Activated CD4-positive, alpha-beta memory T cell treated with anti-CD3 and anti-CD28 coated beads, Interleukin-2, amount 10 ng/mL, durations not matched to agents 7 days and 5 days (primary cell): ENCODE measurements at regions not wholly inside any gene's neighbourhood (a gene's known extent, or its start where the extent isn't known, plus 50 kb on each side); places are given as distances from the start of the nearest gene placed in this dataset.
"Not testable (repeated sequence)": the region's sequence is repeated elsewhere in the genome, so short reads cannot be mapped to it uniquely, and the experiment has no call there.

Experiments used
- CTCF ChIA-PET: fragments of 350-600 bp; sonication (Branson Sonifier 250); formaldehyde crosslinking; loops from one replicate; lab custom pipeline; 2021; ENCODE audit warnings: antibody characterized with exemption, inconsistent platforms; lab: Charles Lee
- POLR2A ChIA-PET: fragments of 350-600 bp; sonication (Branson Sonifier 250); formaldehyde crosslinking; loops from one replicate; lab custom pipeline; 2021; ENCODE audit warnings: antibody characterized with exemption; lab: Charles Lee
- DNase-seq: peaks from one replicate; pipeline ENCODE4 v3.0.0-alpha.2; 2020
- H3K27ac Mint-ChIP-seq: one replicate; pipeline ENCODE4 v1.8.0; 2021; ENCODE audit warnings: mild to moderate bottlenecking, mixed read lengths
- H3K27me3 Mint-ChIP-seq: one replicate; pipeline ENCODE4 v1.8.0; 2021; ENCODE audit warnings: mixed read lengths
- H3K36me3 Mint-ChIP-seq: one replicate; pipeline ENCODE4 v1.8.0; 2021; ENCODE audit warnings: low read depth, mixed read lengths
- H3K4me1 Mint-ChIP-seq: one replicate; pipeline ENCODE4 v1.8.0; 2021; ENCODE audit warnings: mixed read lengths
- H3K4me3 Mint-ChIP-seq: one replicate; pipeline ENCODE4 v1.8.0; 2021; ENCODE audit warnings: mild to moderate bottlenecking, mixed read lengths
- H3K9me3 Mint-ChIP-seq: one replicate; pipeline ENCODE4 v1.8.0; 2021; ENCODE audit warnings: mixed read lengths

DNA sequence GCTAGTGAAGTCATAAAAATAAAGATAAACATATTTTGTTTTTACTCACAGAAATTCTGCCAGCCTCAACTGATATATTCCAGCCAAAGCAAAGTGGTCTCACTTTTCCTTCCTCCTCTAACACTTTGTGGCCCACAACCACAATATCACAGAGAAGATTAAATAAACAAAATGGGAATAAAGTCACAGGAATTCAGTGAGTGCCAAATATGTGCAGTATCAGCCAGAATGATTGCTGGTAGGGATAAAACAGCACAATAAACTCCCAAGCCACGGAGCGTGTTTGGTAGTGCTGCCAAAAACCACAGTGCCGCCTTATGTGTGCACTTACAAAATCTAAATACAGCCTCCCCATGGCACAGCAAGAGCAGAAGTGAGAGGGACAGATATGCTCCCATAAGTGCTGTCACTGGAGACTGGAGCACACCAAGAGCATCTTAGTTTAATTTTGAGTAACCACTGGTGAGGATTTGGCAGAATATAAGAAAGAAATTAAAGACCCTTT is 155.8 kb downstream of the POM121L12 start:
- peaks cover 15% of the 10 kb centered on the region for H3K9me3 Mint-ChIP-seq
- H3K4me3 Mint-ChIP-seq: no peak overlapping the region
- H3K27me3 Mint-ChIP-seq: no peaks in the 10 kb centered on the region
- ChIA-PET POLR2A (no interaction called here), CTCF (no interaction called here)
- DNase-seq: no peak
- no peak overlapping the region for H3K27ac Mint-ChIP-seq
- no peaks in the 10 kb centered on the region for H3K36me3 Mint-ChIP-seq
- no peaks in the 10 kb centered on the region for H3K4me1 Mint-ChIP-seq

DNA sequence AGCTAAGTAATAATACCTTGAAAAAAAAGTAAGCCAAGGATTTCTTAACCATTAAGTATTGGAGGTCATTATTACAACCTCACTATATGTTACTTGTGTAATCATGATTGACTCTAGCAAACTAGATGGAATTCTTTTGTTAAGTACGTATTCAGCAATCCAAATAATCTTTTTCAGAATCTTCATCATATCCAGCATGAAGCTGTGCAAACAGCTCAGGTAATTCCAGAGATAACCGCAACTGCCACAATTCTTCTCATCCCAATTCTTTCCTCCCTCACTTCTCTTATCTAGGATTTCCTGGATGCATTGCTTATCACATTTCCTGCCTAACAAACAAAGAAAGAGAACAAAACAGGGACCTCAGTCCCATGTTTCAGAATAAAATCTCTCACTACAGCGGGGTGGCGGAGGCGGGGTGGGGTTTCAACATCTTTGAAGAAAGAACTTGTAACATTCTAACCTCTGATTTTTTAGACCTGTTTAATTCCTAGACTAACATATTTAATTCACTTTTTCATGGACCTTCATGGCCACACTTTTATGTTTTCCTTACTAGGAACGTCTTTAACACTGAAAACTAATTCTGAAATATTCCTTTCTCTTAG is 156.5 kb downstream of the POM121L12 start:
- Mint-ChIP-seq H3K4me3 (no peak overlapping the region), H3K9me3 (peaks cover 15% of the 10 kb centered on the region), H3K27me3 (no peaks in the 10 kb centered on the region), H3K4me1 (no peaks in the 10 kb centered on the region), H3K36me3 (no peaks in the 10 kb centered on the region), H3K27ac (no peak overlapping the region)
- CTCF ChIA-PET: no interaction called here
- no peak for DNase-seq
- POLR2A ChIA-PET: no interaction called here

DNA sequence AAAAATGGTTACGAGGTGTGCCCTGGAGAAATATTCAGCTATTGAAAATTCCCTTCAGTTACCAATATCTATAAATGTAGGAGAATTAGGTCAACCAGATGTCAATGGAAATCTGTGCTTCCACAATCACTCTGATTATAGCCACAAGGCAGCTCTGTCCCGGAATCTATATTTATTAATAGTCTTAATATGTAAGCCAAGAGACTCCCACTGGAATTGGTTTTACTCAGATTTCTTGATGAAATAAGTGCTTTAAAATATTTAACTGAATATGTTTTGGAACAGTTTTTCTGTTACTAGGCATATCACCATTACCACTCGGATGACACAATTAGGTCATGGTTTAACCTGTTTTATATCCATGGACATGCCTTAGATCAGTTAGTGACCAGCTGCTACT is 169.6 kb downstream of the POM121L12 start:
- Mint-ChIP-seq H3K4me3 (no peak overlapping the region), H3K36me3 (no peaks in the 10 kb centered on the region), H3K27ac (no peak overlapping the region), H3K27me3 (no peaks in the 10 kb centered on the region), H3K4me1 (no peaks in the 10 kb centered on the region), H3K9me3 (peaks cover 15% of the 10 kb centered on the region)
- CTCF ChIA-PET: no interaction called here
- DNase-seq: no peak
- POLR2A ChIA-PET: no interaction called here

DNA sequence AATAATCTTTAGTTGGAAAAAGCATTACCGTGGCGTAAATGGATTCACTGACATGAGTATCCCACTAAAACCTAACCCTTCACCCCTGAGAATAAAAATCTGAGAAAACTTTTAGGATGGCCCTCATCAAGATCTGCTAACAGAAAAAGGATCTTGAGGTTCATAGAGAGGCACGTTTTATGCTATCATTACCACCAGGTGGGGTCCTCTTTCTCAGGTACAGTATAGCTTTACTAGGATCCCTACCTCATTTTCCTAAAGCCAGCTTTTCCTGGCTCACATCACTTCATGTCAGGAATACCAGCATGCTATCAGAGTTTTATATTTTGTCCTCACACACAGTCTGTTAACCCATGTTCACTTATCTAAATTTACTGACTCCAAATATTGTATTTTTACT is 173.7 kb downstream of the POM121L12 start:
- POLR2A ChIA-PET: no interaction called here
- H3K36me3 Mint-ChIP-seq: no peaks in the 10 kb centered on the region
- no peaks in the 10 kb centered on the region for H3K4me1 Mint-ChIP-seq
- H3K4me3 Mint-ChIP-seq: no peak overlapping the region
- H3K9me3 Mint-ChIP-seq: peaks cover 24% of the 10 kb centered on the region
- no peaks in the 10 kb centered on the region for H3K27me3 Mint-ChIP-seq
- no peak for DNase-seq
- no peak overlapping the region for H3K27ac Mint-ChIP-seq
- CTCF ChIA-PET: no interaction called here

DNA sequence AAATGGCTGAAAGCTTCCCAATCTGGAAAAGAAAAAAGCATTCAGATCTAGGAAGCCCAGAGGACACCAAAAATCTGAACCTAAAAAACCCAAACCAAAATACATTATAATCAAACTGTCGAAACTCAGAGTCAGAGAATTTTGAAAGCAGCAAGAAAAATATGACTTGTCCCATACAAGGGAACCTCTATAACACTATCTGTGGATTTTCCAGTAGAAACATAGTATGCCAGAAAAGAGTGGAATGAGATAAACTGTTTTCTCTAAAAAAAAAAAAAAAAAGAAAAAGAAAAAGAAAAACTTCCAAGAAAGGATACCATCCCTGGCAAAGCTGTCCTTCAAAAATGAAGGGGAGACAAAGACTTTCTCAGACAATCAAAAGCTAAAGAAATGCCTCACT is 179.0 kb downstream of the POM121L12 start:
- no peaks in the 10 kb centered on the region for H3K36me3 Mint-ChIP-seq
- CTCF ChIA-PET: no interaction called here
- peaks cover 30% of the 10 kb centered on the region for H3K9me3 Mint-ChIP-seq
- DNase-seq: no peak
- POLR2A ChIA-PET: no interaction called here
- H3K27ac Mint-ChIP-seq: no peak overlapping the region
- H3K4me3 Mint-ChIP-seq: no peak overlapping the region
- H3K27me3 Mint-ChIP-seq: no peaks in the 10 kb centered on the region
- no peaks in the 10 kb centered on the region for H3K4me1 Mint-ChIP-seq

DNA sequence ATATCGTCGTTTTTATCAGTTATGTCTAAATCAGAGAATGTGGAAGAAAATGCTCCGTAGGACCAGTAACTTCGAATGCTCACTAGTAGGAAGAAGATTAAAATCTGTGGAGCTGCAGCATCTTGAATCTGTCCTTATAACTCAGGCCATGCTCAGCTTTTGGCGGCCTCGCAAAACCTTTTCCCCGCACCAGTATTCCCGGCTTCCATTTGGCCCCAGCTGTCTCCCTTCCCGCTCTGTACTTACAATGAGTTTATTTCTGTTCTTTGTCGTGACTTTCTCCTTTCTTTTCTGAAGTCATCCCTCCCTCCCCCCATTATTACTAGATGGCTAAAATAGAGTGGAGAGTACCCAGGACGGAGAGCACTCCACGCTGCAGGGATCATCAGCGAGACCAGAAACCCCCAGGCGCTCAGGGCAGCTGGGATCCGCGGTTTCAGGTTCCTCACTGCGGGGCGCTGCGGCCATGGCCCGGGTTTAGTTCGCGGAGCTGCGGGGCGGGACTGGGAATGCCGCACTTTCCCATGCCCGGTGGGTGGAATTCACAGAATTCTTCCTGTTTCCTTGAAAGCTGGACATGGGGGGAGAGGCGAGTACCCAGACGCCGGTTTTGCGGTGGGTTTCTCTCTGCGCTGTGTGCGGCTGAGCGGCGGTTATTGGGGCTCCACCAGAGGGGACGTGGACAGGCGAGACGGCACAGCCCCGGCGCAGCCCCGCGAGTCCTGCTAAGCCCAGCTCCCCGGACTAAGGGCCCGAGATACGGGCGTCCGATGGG is 183.5 kb downstream of the POM121L12 start:
- Mint-ChIP-seq H3K4me1 (no peaks in the 10 kb centered on the region), H3K27ac (no peak overlapping the region), H3K4me3 (no peak overlapping the region), H3K9me3 (peaks cover 26% of the 10 kb centered on the region), H3K36me3 (no peaks in the 10 kb centered on the region), H3K27me3 (no peaks in the 10 kb centered on the region)
- ChIA-PET CTCF (no interaction called here), POLR2A (no interaction called here)
- DNase-seq: no peak

DNA sequence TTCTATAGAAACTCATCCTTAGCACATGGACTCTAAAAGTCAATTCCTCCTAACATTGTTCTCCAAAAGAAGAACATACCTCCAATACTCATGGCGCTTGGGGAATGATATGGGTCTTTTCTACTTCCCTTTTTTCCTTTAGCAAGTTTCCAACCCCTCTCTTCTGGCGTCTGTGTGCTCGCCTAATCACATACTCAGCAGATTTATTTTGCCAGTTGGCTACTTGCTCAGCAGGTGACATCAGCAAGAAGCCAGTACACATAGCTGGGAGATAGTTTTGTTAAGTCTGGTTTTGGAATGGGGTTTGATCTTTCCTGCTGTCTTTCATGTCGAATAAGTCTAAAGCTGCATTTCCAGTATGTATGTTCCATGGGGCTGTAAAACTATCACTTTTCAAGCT is 193.8 kb downstream of the POM121L12 start:
- POLR2A ChIA-PET: no interaction called here
- Mint-ChIP-seq H3K27me3 (no peaks in the 10 kb centered on the region), H3K27ac (no peak overlapping the region), H3K9me3 (peaks cover 6% of the 10 kb centered on the region), H3K4me3 (no peak overlapping the region), H3K36me3 (no peaks in the 10 kb centered on the region), H3K4me1 (no peaks in the 10 kb centered on the region)
- no peak for DNase-seq
- CTCF ChIA-PET: no interaction called here

DNA sequence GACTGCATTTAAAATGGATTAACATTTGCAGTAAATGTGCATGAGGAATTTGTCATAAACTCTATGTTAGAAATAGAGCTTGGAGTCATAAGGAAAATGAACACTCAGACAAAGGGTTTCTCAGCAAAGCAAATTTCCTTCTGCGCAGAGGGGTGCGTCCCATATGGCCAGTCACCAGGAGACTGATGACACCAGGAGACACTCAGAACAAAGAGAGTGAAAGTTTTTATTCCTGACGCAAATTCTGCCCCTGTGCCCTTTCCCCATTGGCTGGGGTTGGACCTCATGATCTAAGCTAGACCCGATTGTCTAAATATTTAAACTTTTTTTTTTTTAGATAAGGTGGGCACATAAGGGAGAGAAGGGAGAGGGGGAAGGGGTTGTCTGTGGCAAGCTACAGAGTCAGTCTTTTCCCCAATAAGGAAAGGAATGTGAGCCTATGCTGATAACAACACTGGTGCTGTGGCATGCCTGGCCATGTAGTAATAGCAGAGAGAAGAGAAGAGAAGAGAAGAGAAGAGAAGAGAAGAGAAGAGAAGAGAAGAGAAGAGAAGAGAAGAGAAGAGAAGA is 202.0 kb downstream of the POM121L12 start:
- no peaks in the 10 kb centered on the region for H3K4me1 Mint-ChIP-seq
- H3K27me3 Mint-ChIP-seq: no peaks in the 10 kb centered on the region
- no peak overlapping the region for H3K27ac Mint-ChIP-seq
- no peak overlapping the region for H3K4me3 Mint-ChIP-seq
- ChIA-PET POLR2A (no interaction called here), CTCF (no interaction called here)
- no peaks in the 10 kb centered on the region for H3K36me3 Mint-ChIP-seq
- DNase-seq: no peak
- peaks cover 7% of the 10 kb centered on the region for H3K9me3 Mint-ChIP-seq

DNA sequence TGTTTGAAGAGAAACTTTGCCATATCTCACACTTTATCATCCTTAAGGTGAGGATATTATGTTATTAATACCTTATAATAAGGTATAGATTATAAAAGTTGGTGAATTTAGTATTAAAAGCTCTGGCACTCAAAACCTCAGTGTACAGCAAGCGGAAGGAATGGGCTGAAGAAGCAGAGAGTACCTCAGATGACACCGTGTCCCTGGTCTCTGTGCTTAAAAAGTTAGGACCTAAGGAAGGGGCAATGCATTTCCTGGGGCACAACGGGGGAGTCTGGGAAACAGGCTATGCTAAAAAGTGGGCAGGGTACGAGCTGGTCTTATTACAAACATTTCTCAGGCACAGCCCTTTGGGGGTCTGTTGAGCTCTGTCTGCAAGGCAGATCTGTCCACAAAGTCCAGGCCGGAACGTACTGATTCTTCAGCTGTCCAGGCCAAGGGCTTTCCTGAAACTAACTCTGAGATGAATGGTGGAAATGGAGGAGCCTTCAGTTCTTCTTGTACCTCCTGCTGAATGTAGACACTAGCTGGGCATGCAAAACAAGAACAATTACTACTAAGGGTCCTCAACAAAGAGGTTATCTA is 202.7 kb downstream of the POM121L12 start:
- POLR2A ChIA-PET: no interaction called here

DNA sequence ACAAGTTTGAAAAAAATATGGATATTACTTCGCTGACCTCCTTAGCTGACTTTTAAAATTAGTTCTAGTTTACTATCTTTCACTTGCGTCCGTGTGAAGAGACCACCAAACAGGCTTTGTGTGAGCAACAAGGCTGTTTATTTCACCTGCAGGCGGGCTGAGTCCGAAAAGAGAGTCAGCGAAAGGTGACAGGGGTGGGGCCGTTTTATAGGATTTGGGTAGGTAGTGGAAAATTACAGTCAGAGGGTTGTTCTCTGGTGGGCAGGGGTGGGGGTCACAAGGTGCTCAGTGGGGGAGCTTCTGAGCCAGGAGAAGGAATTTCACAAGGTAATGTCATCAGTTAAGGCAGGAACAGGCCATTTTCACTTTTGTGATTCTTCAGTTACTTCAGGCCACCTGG is 203.7 kb downstream of the POM121L12 start:
- H3K4me3 Mint-ChIP-seq, H3K9me3 Mint-ChIP-seq: not testable (repeated sequence)

More for the DNA sequence above, 202.7 kb downstream of the POM121L12 start:
- H3K4me1 Mint-ChIP-seq: no peaks in the 10 kb centered on the region
- CTCF ChIA-PET: no interaction called here
- H3K36me3 Mint-ChIP-seq: no peaks in the 10 kb centered on the region
- no peaks in the 10 kb centered on the region for H3K27me3 Mint-ChIP-seq
- H3K27ac Mint-ChIP-seq: no peak overlapping the region
- H3K9me3 Mint-ChIP-seq: peaks cover 7% of the 10 kb centered on the region
- no peak for DNase-seq
- no peak overlapping the region for H3K4me3 Mint-ChIP-seq

DNA sequence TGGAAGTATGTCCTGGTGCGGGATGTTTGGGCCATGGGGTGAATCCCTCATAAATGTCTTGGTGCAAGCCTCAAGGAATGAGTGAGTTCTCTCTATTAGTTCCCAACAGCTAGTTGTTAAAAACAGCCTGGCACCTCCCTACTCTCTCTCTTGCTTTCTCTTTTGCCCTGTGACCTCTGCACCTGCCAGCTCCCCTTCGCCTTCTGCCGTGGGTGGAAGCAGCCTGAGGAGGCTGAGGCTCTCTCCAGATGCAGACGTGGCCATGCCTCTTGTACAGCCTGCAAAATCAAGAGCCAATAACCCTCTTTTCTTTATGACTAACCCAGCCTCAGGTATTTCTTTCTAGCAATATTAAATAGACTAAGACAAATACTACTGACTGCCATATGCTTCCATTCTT is 210.3 kb downstream of the POM121L12 start:
- Mint-ChIP-seq H3K36me3 (no peaks in the 10 kb centered on the region), H3K27ac (no peak overlapping the region), H3K27me3 (no peaks in the 10 kb centered on the region), H3K4me3 (no peak overlapping the region), H3K4me1 (no peaks in the 10 kb centered on the region), H3K9me3 (peaks cover 14% of the 10 kb centered on the region)
- POLR2A ChIA-PET: no interaction called here
- DNase-seq: no peak
- CTCF ChIA-PET: no interaction called here

More for the DNA sequence above, 203.7 kb downstream of the POM121L12 start:
- CTCF ChIA-PET, POLR2A ChIA-PET, H3K27me3 Mint-ChIP-seq, H3K4me1 Mint-ChIP-seq, H3K36me3 Mint-ChIP-seq, DNase-seq, H3K27ac Mint-ChIP-seq: not testable (repeated sequence)

DNA sequence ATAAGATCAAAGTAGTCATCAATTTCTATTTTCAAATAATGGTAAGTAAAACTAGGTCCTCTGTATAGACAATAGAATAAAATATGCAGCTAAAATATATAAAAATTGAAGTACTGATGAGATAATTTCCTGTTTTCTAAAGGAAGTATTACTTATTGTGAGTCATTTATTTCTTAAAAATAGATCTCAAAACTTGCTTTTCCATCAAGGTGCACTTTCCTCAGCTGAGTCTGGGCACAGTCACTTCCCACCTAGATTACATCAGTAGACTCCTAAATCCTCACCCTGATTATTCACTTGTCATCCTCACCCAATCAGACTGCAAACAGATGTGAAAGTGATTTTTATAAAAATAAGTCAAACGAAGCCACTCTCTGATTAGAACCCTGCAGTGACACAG is 211.5 kb downstream of the POM121L12 start:
- Mint-ChIP-seq H3K4me1 (no peaks in the 10 kb centered on the region), H3K27ac (no peak overlapping the region), H3K9me3 (peaks cover 14% of the 10 kb centered on the region), H3K4me3 (no peak overlapping the region), H3K36me3 (no peaks in the 10 kb centered on the region), H3K27me3 (no peaks in the 10 kb centered on the region)
- DNase-seq: no peak
- POLR2A ChIA-PET: no interaction called here
- CTCF ChIA-PET: no interaction called here

DNA sequence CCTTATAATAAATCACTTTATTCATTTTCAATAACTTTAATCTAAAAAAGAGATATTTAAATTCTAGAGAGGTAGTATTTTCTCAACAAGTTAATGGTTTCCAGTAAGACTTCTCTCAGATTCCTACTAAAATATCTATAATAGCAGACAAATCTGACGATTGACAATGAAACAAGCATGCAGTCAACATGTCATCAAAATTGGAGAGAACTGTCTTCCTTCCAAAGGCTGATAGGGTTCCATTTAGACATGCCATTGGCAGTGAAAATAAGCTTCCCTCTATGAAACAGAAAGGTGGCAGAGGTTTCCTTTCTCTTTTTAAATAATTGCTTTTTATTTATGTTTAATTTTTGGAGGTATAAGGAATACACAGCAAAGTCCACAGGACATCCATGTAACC is 217.1 kb downstream of the POM121L12 start:
- Mint-ChIP-seq H3K27me3 (no peaks in the 10 kb centered on the region), H3K9me3 (peaks cover 11% of the 10 kb centered on the region), H3K36me3 (no peaks in the 10 kb centered on the region), H3K27ac (no peak overlapping the region), H3K4me3 (no peak overlapping the region), H3K4me1 (no peaks in the 10 kb centered on the region)
- ChIA-PET POLR2A (no interaction called here), CTCF (no interaction called here)
- DNase-seq: no peak
